HG02973 (cell line): ENCODE measurements at regions not wholly inside any gene's neighbourhood (a gene's known extent, or its start where the extent isn't known, plus 50 kb on each side); places are given as distances from the start of the nearest gene placed in this dataset.

Experiments used
- ATAC-seq: cut with Tn5 transposase; IDR thresholded peaks from one replicate; pipeline ENCODE4 v1.9.1; 2021; ENCODE audit warnings: moderate library complexity; ENCODE audit not compliant: unreplicated experiment

- ATAC-seq: no peak
These were observed 52.0 kb downstream of the MAGEF1 start for GRCh38 chr3:184659797-184660301.

GRCh38 chr3:184658223-184658928 is 53.5 kb downstream of the MAGEF1 start:
- no peak for ATAC-seq

- peak; percentile 79 for ATAC-seq
These were observed 54.8 kb downstream of the MAGEF1 start for GRCh38 chr3:184656829-184657681.

- ATAC-seq: no peak
These were observed 55.4 kb downstream of the MAGEF1 start for GRCh38 chr3:184656458-184656828.

GRCh38 chr3:184655597-184655996 is 56.3 kb downstream of the MAGEF1 start:
- ATAC-seq: no peak

GRCh38 chr3:184654375-184654774 is 57.5 kb downstream of the MAGEF1 start:
- no peak for ATAC-seq

GRCh38 chr3:184652465-184652864 is 59.4 kb downstream of the MAGEF1 start:
- ATAC-seq: no peak

GRCh38 chr3:184651904-184652303 is 60.0 kb downstream of the MAGEF1 start:
- no peak for ATAC-seq

- no peak for ATAC-seq
These were observed 63.2 kb downstream of the MAGEF1 start for GRCh38 chr3:184648636-184649035.

GRCh38 chr3:184647405-184647936 is 64.4 kb downstream of the MAGEF1 start:
- ATAC-seq: no peak

- ATAC-seq: no peak
These were observed 66.5 kb downstream of the MAGEF1 start for GRCh38 chr3:184645336-184645735.

- ATAC-seq: no peak
These were observed 68.4 kb downstream of the MAGEF1 start for GRCh38 chr3:184643442-184643841.

GRCh38 chr3:184642631-184643285 is 69.1 kb downstream of the MAGEF1 start:
- ATAC-seq: no peak

- no peak for ATAC-seq
These were observed 70.4 kb downstream of the MAGEF1 start for GRCh38 chr3:184641430-184641829.

GRCh38 chr3:184639351-184639750 is 72.5 kb downstream of the MAGEF1 start:
- no peak for ATAC-seq

- no peak for ATAC-seq
These were observed 74.2 kb downstream of the MAGEF1 start for GRCh38 chr3:184637705-184638104.

- no peak for ATAC-seq
These were observed 75.0 kb downstream of the MAGEF1 start for GRCh38 chr3:184636741-184637316.

- ATAC-seq: no peak
These were observed 74.2 kb downstream of the EPHB3 start for GRCh38 chr3:184635774-184636173.

- no peak for ATAC-seq
These were observed 73.5 kb downstream of the EPHB3 start for GRCh38 chr3:184635126-184635525.

- no peak for ATAC-seq
These were observed 71.6 kb downstream of the EPHB3 start for GRCh38 chr3:184633237-184633579.
